Ishikawa (cell line): ENCODE measurements at regions not wholly inside any gene's neighbourhood (a gene's known extent, or its start where the extent isn't known, plus 50 kb on each side); places are given as distances from the start of the nearest gene placed in this dataset.

Experiments used
- CEBPB ChIP-seq: IDR thresholded peaks from 2 replicates; pipeline ENCODE4 v1.6.1; 2012
- CREB1 ChIP-seq: IDR thresholded peaks from 2 replicates; pipeline ENCODE4 v1.6.1; 2012; ENCODE audit warnings: low read depth
- EGR1 ChIP-seq: IDR thresholded peaks from 2 replicates; pipeline ENCODE4 v1.6.1; 2012
- EP300 ChIP-seq: IDR thresholded peaks from 2 replicates; pipeline ENCODE4 v1.6.1; 2012; ENCODE audit warnings: borderline replicate concordance
- FOXM1 ChIP-seq: IDR thresholded peaks from 2 replicates; pipeline ENCODE4 v1.6.1; 2012; ENCODE audit warnings: low read depth, borderline replicate concordance
- NFIC ChIP-seq: IDR thresholded peaks from 2 replicates; pipeline ENCODE4 v1.6.1; 2012
- RAD21 ChIP-seq: IDR thresholded peaks from 2 replicates; pipeline ENCODE4 v1.6.1; 2012; ENCODE audit warnings: low read depth
- TAF1 ChIP-seq: IDR thresholded peaks from 2 replicates; pipeline ENCODE4 v1.6.1; 2012; ENCODE audit warnings: low read depth, mild to moderate bottlenecking
- TCF12 ChIP-seq: IDR thresholded peaks from 2 replicates; pipeline ENCODE4 v1.6.1; 2012; ENCODE audit warnings: low read depth
- TEAD4 ChIP-seq: IDR thresholded peaks from 2 replicates; pipeline ENCODE4 v1.6.1; 2012
- YY1 ChIP-seq: IDR thresholded peaks from 2 replicates; pipeline ENCODE4 v1.6.1; 2012; ENCODE audit warnings: low read depth
- ZBTB7A ChIP-seq: IDR thresholded peaks from 2 replicates; pipeline ENCODE4 v1.6.1; 2012; ENCODE audit warnings: low read depth
- TF ChIP-seq, protein P1 (sequence below): IDR thresholded peaks from 2 replicates; pipeline ENCODE4 v1.6.1; 2012; ENCODE audit warnings: low read depth, mild to moderate bottlenecking
- TF ChIP-seq, protein P2 (sequence below): IDR thresholded peaks from 2 replicates; pipeline ENCODE4 v1.6.1; 2012
- TF ChIP-seq, protein P3 (sequence below): IDR thresholded peaks from 2 replicates; pipeline ENCODE4 v1.6.1; 2012

DNA sequence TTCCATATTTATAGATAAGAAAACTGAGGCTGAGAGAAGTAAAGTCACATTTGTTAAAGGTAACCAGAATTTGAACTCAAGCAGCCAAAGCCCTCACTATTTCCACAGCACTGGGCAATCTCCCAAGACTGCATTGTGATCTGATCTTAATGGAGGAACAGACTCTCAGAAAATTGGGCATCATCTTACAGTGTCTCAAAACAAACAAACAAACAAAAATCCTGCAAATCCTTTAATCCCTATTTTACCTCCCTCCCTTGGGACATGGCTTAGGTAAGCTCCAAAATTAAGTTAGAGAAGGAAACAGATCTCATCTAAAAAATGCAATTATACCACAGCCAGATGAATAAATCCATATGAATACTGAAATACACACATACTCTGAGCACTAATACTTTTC is 57.5 kb downstream of the FHIP2A start:
- no peak for TF ChIP-seq NFIC
- no peak for TF ChIP-seq CREB1
- TF ChIP-seq, protein P1, sequence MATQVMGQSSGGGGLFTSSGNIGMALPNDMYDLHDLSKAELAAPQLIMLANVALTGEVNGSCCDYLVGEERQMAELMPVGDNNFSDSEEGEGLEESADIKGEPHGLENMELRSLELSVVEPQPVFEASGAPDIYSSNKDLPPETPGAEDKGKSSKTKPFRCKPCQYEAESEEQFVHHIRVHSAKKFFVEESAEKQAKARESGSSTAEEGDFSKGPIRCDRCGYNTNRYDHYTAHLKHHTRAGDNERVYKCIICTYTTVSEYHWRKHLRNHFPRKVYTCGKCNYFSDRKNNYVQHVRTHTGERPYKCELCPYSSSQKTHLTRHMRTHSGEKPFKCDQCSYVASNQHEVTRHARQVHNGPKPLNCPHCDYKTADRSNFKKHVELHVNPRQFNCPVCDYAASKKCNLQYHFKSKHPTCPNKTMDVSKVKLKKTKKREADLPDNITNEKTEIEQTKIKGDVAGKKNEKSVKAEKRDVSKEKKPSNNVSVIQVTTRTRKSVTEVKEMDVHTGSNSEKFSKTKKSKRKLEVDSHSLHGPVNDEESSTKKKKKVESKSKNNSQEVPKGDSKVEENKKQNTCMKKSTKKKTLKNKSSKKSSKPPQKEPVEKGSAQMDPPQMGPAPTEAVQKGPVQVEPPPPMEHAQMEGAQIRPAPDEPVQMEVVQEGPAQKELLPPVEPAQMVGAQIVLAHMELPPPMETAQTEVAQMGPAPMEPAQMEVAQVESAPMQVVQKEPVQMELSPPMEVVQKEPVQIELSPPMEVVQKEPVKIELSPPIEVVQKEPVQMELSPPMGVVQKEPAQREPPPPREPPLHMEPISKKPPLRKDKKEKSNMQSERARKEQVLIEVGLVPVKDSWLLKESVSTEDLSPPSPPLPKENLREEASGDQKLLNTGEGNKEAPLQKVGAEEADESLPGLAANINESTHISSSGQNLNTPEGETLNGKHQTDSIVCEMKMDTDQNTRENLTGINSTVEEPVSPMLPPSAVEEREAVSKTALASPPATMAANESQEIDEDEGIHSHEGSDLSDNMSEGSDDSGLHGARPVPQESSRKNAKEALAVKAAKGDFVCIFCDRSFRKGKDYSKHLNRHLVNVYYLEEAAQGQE = no peak
- TF ChIP-seq ZBTB7A = no peak
- no peak for TF ChIP-seq TEAD4
- TF ChIP-seq CEBPB = no peak
- TF ChIP-seq EGR1 = no peak
- TF ChIP-seq EP300 = no peak

DNA sequence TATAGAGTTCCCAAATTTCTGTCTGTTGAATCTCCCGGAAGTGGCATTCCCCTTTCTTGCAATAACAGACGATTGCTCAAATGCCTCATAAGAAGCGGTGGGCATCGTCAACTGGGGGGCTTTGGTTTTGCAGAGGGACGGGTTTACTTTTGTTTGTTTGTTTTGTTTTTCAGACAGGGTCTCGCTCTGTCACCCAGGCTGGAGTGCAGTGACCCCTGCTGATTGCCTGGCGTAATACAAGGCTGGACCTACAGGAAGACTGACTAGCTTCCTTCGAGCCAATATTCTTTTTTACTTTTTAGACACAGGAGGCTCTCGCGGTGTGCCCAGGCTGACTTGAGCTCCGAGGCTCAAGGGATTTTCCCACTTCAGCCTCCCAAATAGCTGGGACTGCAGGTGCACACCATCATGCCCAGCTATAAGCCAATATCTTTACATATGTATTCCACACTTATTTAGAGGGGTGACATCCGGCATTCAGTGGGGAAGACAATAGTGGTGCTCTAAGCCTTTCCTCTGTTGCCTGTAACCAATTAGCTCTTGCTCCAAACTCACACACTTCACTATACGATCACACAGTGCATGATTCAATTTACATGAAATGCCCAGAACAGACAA is 58.1 kb downstream of the FHIP2A start:
- TF ChIP-seq TEAD4 (no peak), RAD21 (peak; percentile 58), FOXM1 (no peak), EGR1 (no peak), TCF12 (no peak)
- TF ChIP-seq, protein P2, sequence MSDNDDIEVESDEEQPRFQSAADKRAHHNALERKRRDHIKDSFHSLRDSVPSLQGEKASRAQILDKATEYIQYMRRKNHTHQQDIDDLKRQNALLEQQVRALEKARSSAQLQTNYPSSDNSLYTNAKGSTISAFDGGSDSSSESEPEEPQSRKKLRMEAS = no peak
- TF ChIP-seq, protein P1 = no peak

DNA sequence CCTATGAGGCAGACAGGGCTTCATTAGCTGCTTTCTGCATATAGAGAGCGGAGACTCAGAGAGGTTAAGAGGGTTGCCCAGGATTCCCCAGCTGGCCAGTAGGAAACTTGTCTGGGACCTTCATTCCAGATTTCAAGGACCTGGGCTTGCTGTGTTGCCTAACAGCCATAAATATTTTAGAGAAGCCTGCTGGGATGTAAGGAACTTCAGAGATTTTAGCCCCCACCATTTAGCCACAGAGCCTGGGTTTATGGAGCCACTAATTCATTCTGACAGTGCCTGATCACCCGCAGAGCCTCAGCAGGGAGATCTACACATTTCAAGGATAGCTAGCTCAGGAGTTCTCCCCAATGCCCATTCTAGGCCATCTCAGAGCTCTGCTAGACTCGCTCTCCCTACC is 56.6 kb upstream of the TRUB1 start:
- TF ChIP-seq EGR1 = no peak
- TF ChIP-seq ZBTB7A = no peak
- TF ChIP-seq NFIC = no peak
- TF ChIP-seq, protein P1 = no peak

DNA sequence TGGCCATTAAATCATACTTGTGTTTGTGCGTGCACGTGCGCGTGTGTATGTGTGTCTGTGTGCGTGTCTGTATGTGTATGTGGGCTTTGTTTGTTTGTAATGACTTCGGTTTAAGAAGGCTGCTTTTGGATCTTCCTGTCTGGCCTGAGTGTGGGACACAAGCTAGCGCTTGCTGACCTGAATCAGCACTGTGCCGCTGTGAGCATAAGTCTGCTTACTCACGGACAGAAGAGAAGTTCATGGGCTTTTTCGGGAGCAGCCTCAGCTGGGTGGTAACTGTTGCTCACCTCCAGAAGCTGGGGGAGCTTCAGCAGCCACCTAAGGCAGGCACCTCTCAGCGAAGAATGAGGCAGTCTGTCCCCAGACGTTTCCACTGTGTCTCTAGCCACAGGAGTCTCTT is 56.1 kb upstream of the TRUB1 start:
- no peak for TF ChIP-seq FOXM1
- no peak for TF ChIP-seq NFIC
- no peak for TF ChIP-seq RAD21
- TF ChIP-seq, protein P2 = no peak
- TF ChIP-seq CEBPB = no peak
- TF ChIP-seq TCF12 = no peak
- TF ChIP-seq TAF1 = no peak
- no peak for TF ChIP-seq TEAD4
- no peak for TF ChIP-seq EGR1
- TF ChIP-seq EP300 = no peak
- TF ChIP-seq ZBTB7A = no peak
- no peak for TF ChIP-seq CREB1
- TF ChIP-seq, protein P1 = no peak
- TF ChIP-seq, protein P3, sequence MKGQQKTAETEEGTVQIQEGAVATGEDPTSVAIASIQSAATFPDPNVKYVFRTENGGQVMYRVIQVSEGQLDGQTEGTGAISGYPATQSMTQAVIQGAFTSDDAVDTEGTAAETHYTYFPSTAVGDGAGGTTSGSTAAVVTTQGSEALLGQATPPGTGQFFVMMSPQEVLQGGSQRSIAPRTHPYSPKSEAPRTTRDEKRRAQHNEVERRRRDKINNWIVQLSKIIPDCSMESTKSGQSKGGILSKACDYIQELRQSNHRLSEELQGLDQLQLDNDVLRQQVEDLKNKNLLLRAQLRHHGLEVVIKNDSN = no peak
- no peak for TF ChIP-seq YY1
